GM21737 (cell line): ENCODE measurements at regions not wholly inside any gene's neighbourhood (a gene's known extent, or its start where the extent isn't known, plus 50 kb on each side); places are given as distances from the start of the nearest gene placed in this dataset.

Experiments
- ATAC-seq: cut with Tn5 transposase; IDR thresholded peaks from one replicate; pipeline ENCODE4 v1.9.1; 2021; ENCODE audit warnings: mild to moderate bottlenecking, moderate library complexity; ENCODE audit not compliant: unreplicated experiment

- ATAC-seq, result no peak
These were observed 359.4 kb upstream of the RIOK2 start for GRCh38 chr5:97542469-97542868.

DNA sequence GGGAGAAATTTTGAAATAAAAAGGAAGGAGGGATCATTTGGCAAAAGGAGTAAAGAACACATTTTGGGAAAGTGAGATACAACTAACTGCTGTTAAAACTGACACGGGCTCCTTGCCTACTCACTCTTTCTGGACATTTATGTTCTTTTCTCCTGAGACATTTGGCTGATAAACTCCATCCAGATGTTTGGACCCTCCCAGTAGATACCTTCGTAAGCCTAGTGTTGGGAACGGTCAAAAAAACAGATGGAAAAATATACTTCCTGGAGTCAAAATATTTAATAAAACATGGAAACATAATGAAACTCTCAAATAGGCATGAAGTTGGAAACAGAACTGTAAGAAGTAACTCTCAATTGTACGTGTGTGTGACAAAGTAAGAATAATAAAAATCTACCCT, 360.1 kb upstream of the RIOK2 start:
- ATAC-seq, result no peak

GRCh38 chr5:97544240-97544639, 361.2 kb upstream of the RIOK2 start:
- no peak for ATAC-seq

GRCh38 chr5:97544678-97545077, 361.6 kb upstream of the RIOK2 start:
- no peak for ATAC-seq

DNA sequence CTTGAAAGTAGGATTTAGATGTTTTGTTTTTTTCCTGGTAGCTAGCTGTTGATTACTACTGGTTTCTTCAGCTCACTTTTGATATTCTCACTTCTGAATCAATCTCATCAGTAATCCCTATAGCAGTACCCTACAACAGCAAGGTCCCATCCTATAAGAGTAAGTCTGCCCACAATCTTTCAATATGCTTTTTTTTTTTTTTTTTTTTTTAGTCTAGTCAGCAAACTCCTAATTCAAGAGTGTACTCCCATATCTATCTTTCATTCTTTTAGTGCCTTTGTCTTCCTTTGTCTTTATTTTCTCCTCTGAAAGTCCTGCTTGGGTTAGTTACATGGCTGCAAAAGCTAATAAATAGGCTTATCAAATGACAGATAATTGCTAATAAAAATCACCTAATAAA, 362.4 kb upstream of the RIOK2 start:
- no peak for ATAC-seq

- ATAC-seq, result no peak
These were observed 363.0 kb upstream of the RIOK2 start for GRCh38 chr5:97545886-97546535.

GRCh38 chr5:97547430-97547829, 364.4 kb upstream of the RIOK2 start:
- ATAC-seq, result no peak

DNA sequence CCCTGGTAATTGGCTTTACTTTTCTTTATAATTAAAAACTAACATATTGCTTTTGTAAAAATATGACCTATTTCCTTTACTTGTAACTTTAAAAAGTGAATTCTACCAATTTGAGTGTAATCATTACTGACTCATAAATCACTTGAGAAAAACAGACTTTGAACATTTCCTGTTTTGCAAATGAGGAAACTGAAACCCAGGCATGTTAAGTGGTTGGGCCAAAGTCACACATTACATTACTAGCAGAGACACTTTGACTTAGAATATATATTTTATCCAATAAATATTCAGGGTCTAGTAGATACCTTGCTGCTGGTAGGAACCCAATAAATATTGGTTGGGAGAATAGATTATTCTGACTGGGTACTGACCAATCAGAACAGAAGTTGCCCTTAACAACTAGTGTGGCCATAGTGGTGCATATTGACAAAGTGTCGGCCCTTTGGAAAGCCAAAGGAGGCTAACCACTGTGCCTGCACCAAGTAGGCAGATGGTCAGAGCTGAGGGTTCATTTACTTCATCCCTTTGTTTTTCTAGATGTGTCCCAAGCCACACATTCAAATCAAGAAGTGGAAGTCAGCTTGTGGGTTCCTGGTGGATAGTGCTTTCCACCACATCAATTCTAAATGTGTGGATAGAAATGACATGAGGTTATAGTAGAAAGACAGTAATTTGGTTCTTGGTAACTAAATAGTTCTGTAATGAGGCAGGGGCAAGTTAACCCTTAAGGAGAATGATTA, 365.1 kb upstream of the RIOK2 start:
- peak; percentile 77 for ATAC-seq

GRCh38 chr5:97548739-97549080, 365.7 kb upstream of the RIOK2 start:
- ATAC-seq, result no peak

GRCh38 chr5:97549496-97549895, 366.4 kb upstream of the RIOK2 start:
- no peak for ATAC-seq

DNA sequence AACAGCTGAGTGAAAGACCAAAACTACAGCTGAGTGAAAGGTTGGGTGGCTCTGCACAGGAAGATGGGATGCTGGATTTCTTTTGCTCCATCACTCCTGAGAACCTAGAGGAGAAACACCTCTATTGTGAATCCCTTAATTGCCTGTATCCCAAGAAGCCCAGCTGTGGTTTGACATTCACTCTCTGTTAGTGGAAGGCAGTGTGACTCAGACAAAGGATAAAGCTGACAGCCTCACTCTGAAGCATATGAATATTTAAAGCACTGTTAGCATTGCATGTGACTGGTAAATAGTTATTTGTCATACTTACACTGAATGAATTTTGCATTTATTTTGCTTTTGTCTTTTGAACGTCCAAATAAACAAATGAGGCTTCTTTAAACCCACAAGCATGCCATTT, 367.1 kb upstream of the RIOK2 start:
- no peak for ATAC-seq

DNA sequence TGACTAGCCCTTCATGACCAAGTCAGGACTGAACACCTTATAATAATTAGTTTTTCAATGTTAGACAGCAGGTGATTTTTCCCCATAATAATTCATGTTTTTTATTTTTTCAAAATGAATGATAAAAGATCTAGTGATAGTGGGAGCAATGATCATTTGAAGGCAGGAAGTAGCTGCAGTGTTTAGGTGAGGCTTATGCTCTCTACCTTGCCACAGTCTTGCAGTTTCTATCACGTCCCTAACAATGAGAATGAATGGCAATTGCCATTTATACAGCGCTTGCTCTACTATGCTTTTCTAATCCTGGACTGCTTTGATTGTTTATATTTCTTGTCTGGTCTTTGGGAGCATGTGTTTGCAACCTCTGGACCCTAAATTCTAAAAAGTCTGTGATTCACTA, 367.8 kb upstream of the RIOK2 start:
- ATAC-seq, result no peak

DNA sequence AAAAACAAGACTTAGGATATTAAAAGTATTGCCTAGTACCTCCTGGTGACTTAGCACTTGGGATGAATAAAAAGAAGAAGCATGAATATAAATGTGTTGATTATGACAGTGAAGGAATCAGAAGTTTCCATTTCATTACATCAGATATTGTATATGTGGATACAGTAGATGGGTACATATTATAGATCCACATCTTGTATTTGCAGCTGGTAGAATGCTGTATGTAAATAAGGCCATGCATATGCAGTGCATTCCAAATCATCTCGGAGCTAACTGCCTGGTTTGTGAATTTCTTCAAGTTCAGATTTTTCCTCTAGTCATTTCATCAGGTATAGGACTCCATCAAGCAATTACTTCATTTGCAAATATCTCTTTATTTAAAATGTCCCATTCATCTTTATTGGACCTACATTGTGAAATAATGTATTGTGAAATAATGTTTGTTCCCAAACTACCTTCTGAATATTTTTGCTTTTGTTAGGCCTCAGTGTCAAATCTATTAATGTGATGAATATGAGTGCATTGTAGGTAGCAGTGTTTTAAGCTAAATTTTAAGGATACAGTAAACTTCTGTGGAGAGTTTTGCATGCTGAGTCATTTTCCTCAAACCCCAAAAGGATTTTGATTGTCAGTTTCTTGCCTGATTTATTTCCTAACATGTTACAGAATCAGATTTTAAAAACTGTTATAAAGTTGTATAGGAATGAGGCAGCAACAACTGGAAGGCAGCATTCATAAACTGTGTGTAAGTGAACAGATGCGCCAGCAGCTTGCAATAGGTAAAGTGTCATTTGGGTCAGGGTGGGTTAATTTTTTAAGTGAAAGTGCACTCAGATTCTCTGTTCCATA, 370.8 kb upstream of the RIOK2 start:
- no peak for ATAC-seq

GRCh38 chr5:97554977-97555643, 372.1 kb upstream of the RIOK2 start:
- no peak for ATAC-seq

GRCh38 chr5:97555644-97555981, 372.6 kb upstream of the RIOK2 start:
- no peak for ATAC-seq

- no peak for ATAC-seq
These were observed 377.0 kb upstream of the RIOK2 start for GRCh38 chr5:97559827-97560598.

- no peak for ATAC-seq
These were observed 377.5 kb upstream of the RIOK2 start for GRCh38 chr5:97560599-97560993.

- ATAC-seq, result no peak
These were observed 380.1 kb upstream of the RIOK2 start for GRCh38 chr5:97563050-97563657.

GRCh38 chr5:97568382-97568781, 385.3 kb upstream of the RIOK2 start:
- no peak for ATAC-seq

GRCh38 chr5:97570242-97570641, 387.2 kb upstream of the RIOK2 start:
- no peak for ATAC-seq
